Kidney (tissue), 13 donors: ENCODE measurements at regions not wholly inside any gene's neighbourhood (a gene's known extent, or its start where the extent isn't known, plus 50 kb on each side); places are given as distances from the start of the nearest gene placed in this dataset.

Experiments used
- DNase-seq, 5 donors: peaks; one replicate each; pipeline ENCODE4 v3.0.0-alpha.2; 2013 to 2020
- FAIRE-seq: peaks from 2 replicates; lab custom pipeline; 2012; peaks lifted over from hg19 to GRCh38; lab: Jason Lieb, UNC
- H3K27ac ChIP-seq, 2 donors: one replicate each; pipeline ENCODE4 v1.7.0; 2013; ENCODE audit warnings: low read depth in 2 of 2, low read length in 2 of 2, inconsistent platforms in 1 of 2
- H3K27me3 ChIP-seq: one replicate; pipeline ENCODE4 v1.7.1; 2013; ENCODE audit warnings: low read length, inconsistent platforms; ENCODE audit not compliant: control insufficient read depth, insufficient read depth
- H3K36me3 ChIP-seq, 3 donors: one replicate each; pipeline versions ENCODE4 v1.7.0 to v1.7.1; 2013; ENCODE audit warnings: low read length in 3 of 3, control low read depth in 1 of 3, inconsistent platforms in 1 of 3; ENCODE audit not compliant: insufficient read depth in 3 of 3, control insufficient read depth in 2 of 3
- H3K4me1 ChIP-seq, 3 donors: one replicate each; pipeline versions ENCODE4 v1.7.0 to v1.7.1; 2013; ENCODE audit warnings: low read length in 3 of 3, inconsistent platforms in 1 of 3, low read depth in 1 of 3; ENCODE audit not compliant: control insufficient read depth in 2 of 3, insufficient read depth in 2 of 3
- H3K4me3 ChIP-seq, 3 donors: one replicate each; pipeline versions ENCODE4 v1.7.0 to v1.8.1; 2013; ENCODE audit warnings: low read length in 3 of 3, control low read depth in 1 of 3, inconsistent platforms in 1 of 3
- H3K9ac ChIP-seq, 3 donors: one replicate each; pipeline versions ENCODE4 v1.7.0 to v1.7.1; 2013; ENCODE audit warnings: low read length in 3 of 3, control low read depth in 1 of 3, inconsistent platforms in 1 of 3
- H3K9me3 ChIP-seq, 3 donors: one replicate each; pipeline versions ENCODE4 v1.7.0 to v1.7.1; 2013; ENCODE audit warnings: low read length in 3 of 3, control low read depth in 1 of 3, inconsistent platforms in 1 of 3; ENCODE audit not compliant: control insufficient read depth in 2 of 3, insufficient read depth in 1 of 3
- intact Hi-C: fragments of 100-400 bp; cut with DNase I; formaldehyde crosslinking; loops from one replicate; pipeline ENCODE4 v1.11.1; 2022
- TF ChIP-seq, protein P1 (sequence below): IDR thresholded peaks from 3 replicates; pipeline ENCODE4 v1.5.1; 2012; ENCODE audit warnings: mild to moderate bottlenecking, moderate library complexity, borderline replicate concordance; ENCODE audit not compliant: insufficient read depth; ENCODE audit errors: extremely low read depth
- donor health status: control.
- donor health status: control.
- donor health status: control.
- donor health status: control.
- donor health status: control.
- donor health status: DM: yes; HTN: yes; CAD: no.
- donor health status: Normal renal cell carcinoma (clear cell type).

DNA sequence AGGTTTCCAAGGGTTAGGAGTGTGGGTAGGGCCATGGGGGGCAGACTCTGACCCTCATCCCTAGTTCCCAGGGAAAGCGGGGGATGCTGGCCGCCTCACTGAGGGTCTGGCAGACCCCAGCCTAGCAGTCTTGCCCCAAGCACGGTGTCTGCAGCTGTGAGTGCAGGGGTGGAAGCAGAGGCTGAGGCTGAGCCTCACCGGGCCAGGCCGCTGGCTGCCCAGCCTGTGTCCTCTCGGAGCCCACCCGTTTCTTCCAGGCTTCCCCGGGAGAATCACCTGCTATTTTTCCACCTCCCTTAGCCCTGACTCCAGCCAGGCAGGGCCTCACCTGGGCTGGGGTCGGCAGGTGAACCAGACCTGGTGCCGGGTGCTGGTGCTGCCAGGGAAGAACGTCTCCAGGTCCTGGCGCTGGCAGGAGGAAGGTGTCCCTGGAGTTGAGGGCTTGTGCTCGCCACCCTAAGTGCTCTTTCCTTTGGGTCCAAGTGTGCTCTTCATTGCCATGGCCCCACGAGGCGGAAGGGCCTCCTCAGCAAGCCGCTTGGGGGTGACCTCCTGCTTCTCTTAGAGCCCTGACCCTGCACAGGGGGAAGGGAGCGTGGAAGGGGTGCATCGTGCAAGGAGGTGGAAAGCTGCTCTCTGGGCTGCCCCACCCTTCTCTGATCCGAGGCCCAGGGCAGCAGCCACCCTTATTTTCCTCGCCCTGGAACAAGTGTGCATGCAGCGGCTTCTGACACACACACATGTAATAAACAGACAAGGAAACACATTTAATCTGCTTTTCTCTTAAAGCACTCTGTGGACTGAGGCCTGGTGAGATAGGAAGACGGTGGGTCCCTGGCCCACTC is 112.7 kb downstream of the FAM53A start:
- H3K4me1 ChIP-seq, result no peaks in the 10 kb centered on the region
- intact Hi-C loops, result no loop called here
- H3K36me3 ChIP-seq, result no peaks in the 10 kb centered on the region
- peaks cover 4% of the 10 kb centered on the region for H3K27me3 ChIP-seq
- H3K9me3 ChIP-seq, result no peaks in the 10 kb centered on the region
- no peak overlapping the region for H3K27ac ChIP-seq
- no peak overlapping the region for H3K9ac ChIP-seq
- no peak overlapping the region for H3K4me3 ChIP-seq
- TF ChIP-seq, protein P1, sequence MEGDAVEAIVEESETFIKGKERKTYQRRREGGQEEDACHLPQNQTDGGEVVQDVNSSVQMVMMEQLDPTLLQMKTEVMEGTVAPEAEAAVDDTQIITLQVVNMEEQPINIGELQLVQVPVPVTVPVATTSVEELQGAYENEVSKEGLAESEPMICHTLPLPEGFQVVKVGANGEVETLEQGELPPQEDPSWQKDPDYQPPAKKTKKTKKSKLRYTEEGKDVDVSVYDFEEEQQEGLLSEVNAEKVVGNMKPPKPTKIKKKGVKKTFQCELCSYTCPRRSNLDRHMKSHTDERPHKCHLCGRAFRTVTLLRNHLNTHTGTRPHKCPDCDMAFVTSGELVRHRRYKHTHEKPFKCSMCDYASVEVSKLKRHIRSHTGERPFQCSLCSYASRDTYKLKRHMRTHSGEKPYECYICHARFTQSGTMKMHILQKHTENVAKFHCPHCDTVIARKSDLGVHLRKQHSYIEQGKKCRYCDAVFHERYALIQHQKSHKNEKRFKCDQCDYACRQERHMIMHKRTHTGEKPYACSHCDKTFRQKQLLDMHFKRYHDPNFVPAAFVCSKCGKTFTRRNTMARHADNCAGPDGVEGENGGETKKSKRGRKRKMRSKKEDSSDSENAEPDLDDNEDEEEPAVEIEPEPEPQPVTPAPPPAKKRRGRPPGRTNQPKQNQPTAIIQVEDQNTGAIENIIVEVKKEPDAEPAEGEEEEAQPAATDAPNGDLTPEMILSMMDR, result no peak
- DNase-seq (peak in 2 of 5 donors; percentile 35 to 59), FAIRE-seq (no peak)

DNA sequence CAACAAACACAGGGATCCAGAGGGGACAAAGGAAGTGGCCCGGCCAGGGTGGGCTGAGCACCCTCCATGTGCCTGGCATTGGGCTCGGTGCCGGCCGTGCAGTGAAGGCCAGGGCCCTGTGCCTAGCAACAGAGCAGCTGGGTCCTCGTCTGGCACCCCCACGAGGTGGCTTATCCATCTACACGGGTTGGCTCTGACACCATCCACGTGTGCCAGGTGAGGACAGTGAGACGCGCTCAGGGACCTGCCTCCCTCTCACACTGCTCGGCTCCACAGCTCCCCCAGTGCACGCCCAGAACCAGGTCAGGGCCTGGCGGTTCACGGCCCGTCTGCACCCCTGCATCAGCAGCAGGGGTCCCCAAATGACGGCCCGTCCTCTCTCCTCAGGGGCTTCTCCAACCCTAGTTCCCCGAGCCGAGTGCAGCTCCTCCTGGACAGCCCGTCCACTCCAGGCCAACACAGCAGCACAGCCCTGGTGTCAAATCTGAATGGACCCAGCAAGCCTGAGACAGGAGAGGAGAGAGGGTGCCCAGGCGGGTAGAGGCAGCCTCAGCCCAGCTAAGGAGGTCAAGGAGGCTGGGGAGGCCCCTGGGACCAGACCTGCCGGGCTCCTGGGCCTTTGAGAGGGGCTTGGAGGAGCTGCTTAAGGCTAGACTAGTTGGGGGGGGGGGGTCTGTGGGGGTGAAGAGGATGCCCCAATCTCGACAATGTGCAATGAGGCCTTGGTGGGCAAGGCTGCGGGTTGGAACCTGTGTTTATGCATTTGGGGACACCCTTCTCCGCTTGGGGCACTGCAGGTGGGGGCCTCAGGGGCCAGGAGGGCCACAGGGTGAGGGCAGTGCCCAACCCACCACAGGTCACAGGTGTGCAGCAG is 113.6 kb downstream of the FAM53A start:
- intact Hi-C loops, result no loop called here
- H3K36me3 ChIP-seq, result no peaks in the 10 kb centered on the region
- DNase-seq (peak in 2 of 5 donors; percentile 37 to 54), FAIRE-seq (no peak)
- no peaks in the 10 kb centered on the region for H3K9me3 ChIP-seq
- peaks cover 4% of the 10 kb centered on the region for H3K27me3 ChIP-seq
- H3K4me1 ChIP-seq, result no peaks in the 10 kb centered on the region
- no peak overlapping the region for H3K4me3 ChIP-seq
- TF ChIP-seq, protein P1, result no peak
- H3K27ac ChIP-seq, result no peak overlapping the region
- H3K9ac ChIP-seq, result no peak overlapping the region

GRCh38 chr4:1569461-1570151 is 114.5 kb downstream of the FAM53A start:
- TF ChIP-seq, protein P1, result no peak
- Histone ChIP-seq H3K4me1 (no peaks in the 10 kb centered on the region), H3K4me3 (peak overlapping the region in 1 of 3 donors; percentile 29), H3K36me3 (no peaks in the 10 kb centered on the region), H3K27me3 (peaks cover 4% of the 10 kb centered on the region), H3K9me3 (no peaks in the 10 kb centered on the region), H3K9ac (no peak overlapping the region), H3K27ac (no peak overlapping the region)
- no peak for FAIRE-seq
- intact Hi-C loops, result no loop called here
- DNase-seq, result peak in 1 of 5 donors; percentile 62
